K562 (cell line): ENCODE measurements at regions not wholly inside any gene's neighbourhood (a gene's known extent, or its start where the extent isn't known, plus 50 kb on each side); places are given as distances from the start of the nearest gene placed in this dataset.

ENCODE experiments used
- COPS2 ChIP-seq: fragments of 450-650 bp; conservative IDR thresholded peaks from 2 replicates; pipeline ENCODE4 v1.6.1; 2016; ENCODE audit warnings: mild to moderate bottlenecking, moderate library complexity
- CREM ChIP-seq: IDR thresholded peaks from 2 replicates; pipeline ENCODE4 v1.6.1; 2014; ENCODE audit warnings: antibody characterized with exemption, low read depth
- CXXC5 ChIP-seq: fragments of 250-450 bp; sonication (Bioruptor Pico); IDR thresholded peaks from 2 replicates; pipeline ENCODE4 v1.8.0; 2022; ENCODE audit warnings: inconsistent platforms, mild to moderate bottlenecking, moderate library complexity
- FOSL1 ChIP-seq: fragments of 200-800 bp; sonication (Bioruptor generic); conservative IDR thresholded peaks from 2 replicates; pipeline ENCODE4 v1.6.1; 2016; ENCODE audit warnings: missing genetic modification characterization, missing compliant biosample characterization
- FOXK2 ChIP-seq, 2 experiments: fragments of 450-650 bp; IDR thresholded peaks in 1 of 2; conservative IDR thresholded peaks in 1 of 2; 2 replicates each; pipeline ENCODE4 v1.6.1; 2016; ENCODE audit warnings: low read depth in 2 of 2, mild to moderate bottlenecking in 1 of 2
- HNRNPK ChIP-seq: fragments of 200-400 bp; formaldehyde crosslinking; IDR thresholded peaks from one replicate; pipeline ENCODE4 v1.6.1; 2018; ENCODE audit warnings: mild to moderate bottlenecking, low read depth, low read length; ENCODE audit not compliant: poor library complexity, severe bottlenecking
- KLF16 ChIP-seq: IDR thresholded peaks from 2 replicates; pipeline ENCODE4 v1.6.1; 2016; ENCODE audit warnings: antibody characterized with exemption
- LEF1 ChIP-seq: fragments of 450-650 bp; IDR thresholded peaks from 2 replicates; pipeline ENCODE4 v1.6.1; 2016; ENCODE audit warnings: mild to moderate bottlenecking
- MBD1 ChIP-seq: fragments of 250-450 bp; sonication (Bioruptor Pico); IDR thresholded peaks from 2 replicates; pipeline ENCODE4 v1.8.0; 2022; ENCODE audit warnings: inconsistent platforms
- MTA3 ChIP-seq: fragments of 450-650 bp; formaldehyde crosslinking; IDR thresholded peaks from 2 replicates; pipeline ENCODE4 v1.6.1; 2017; ENCODE audit warnings: mild to moderate bottlenecking, borderline replicate concordance
- MYC ChIP-seq, 2 experiments: fragments of 250-450 bp in 1 of 2; sonication (Bioruptor Pico) in 1 of 2; IDR thresholded peaks; 2 replicates each; pipeline versions ENCODE4 v1.5.1 to v1.6.1; 2012 to 2021; ENCODE audit warnings: low read depth in 2 of 2, borderline replicate concordance in 1 of 2, improper control_type of control experiment in 1 of 2, low read length in 1 of 2, mild to moderate bottlenecking in 1 of 2, moderate library complexity in 1 of 2
- NFRKB ChIP-seq: fragments of 450-650 bp; IDR thresholded peaks from 2 replicates; pipeline ENCODE4 v1.6.1; 2016; ENCODE audit warnings: low read depth
- NR2F6 ChIP-seq: fragments of 450-650 bp; formaldehyde crosslinking; IDR thresholded peaks from 2 replicates; pipeline ENCODE4 v1.4.0; 2020; ENCODE audit warnings: mild to moderate bottlenecking
- NRF1 ChIP-seq, 2 experiments: fragments of 450-650 bp; IDR thresholded peaks in 1 of 2; conservative IDR thresholded peaks in 1 of 2; 2 replicates each; pipeline ENCODE4 v1.6.1; 2014; ENCODE audit warnings: mild to moderate bottlenecking in 2 of 2
- PBX2 ChIP-seq, 2 experiments: IDR thresholded peaks in 1 of 2; conservative IDR thresholded peaks in 1 of 2; 2 replicates each; pipeline ENCODE4 v1.6.1; 2016; ENCODE audit warnings: low read depth in 2 of 2, mild to moderate bottlenecking in 1 of 2, missing compliant biosample characterization in 1 of 2, missing genetic modification characterization in 1 of 2, moderate library complexity in 1 of 2
- PHB ChIP-seq: fragments of 250-450 bp; sonication (Bioruptor Pico); IDR thresholded peaks from 2 replicates; pipeline ENCODE4 v1.5.0; 2021
- RNF2 ChIP-seq: sonication (generic); IDR thresholded peaks from 2 replicates; pipeline ENCODE4 v1.6.1; 2016
- SAFB2 ChIP-seq: fragments of 200-400 bp; formaldehyde crosslinking; IDR thresholded peaks from 2 replicates; pipeline ENCODE4 v1.6.1; 2018; ENCODE audit warnings: borderline replicate concordance, low read length, low read depth, moderate library complexity; ENCODE audit not compliant: severe bottlenecking
- SETDB1 ChIP-seq: IDR thresholded peaks from one replicate; pipeline ENCODE4 v1.6.1; 2012; ENCODE audit warnings: low read length, control low read depth, inconsistent platforms
- SMARCA4 ChIP-seq: fragments of 450-650 bp; IDR thresholded peaks from 2 replicates; pipeline ENCODE4 v1.6.1; 2016
- SREBF1 ChIP-seq: fragments of 150-350 bp; IDR thresholded peaks from 2 replicates; pipeline ENCODE4 v1.6.1; 2014; ENCODE audit warnings: antibody characterized with exemption, low read depth, low read length, borderline replicate concordance
- SRSF1 ChIP-seq: fragments of 200-400 bp; formaldehyde crosslinking; IDR thresholded peaks from 2 replicates; pipeline ENCODE4 v1.6.1; 2017; ENCODE audit warnings: mild to moderate bottlenecking, low read depth, low read length, moderate library complexity
- YBX1 ChIP-seq: fragments of 450-650 bp; IDR thresholded peaks from 2 replicates; pipeline ENCODE4 v1.7.1; 2016; ENCODE audit warnings: mild to moderate bottlenecking
- ZFP36 ChIP-seq: fragments of 150-350 bp; IDR thresholded peaks from 2 replicates; pipeline ENCODE4 v1.6.1; 2018; ENCODE audit warnings: low read length, low read depth; ENCODE audit not compliant: partially characterized antibody
- ZNF124 ChIP-seq: sonication (generic); formaldehyde crosslinking; IDR thresholded peaks from 2 replicates; pipeline ENCODE4 v1.8.1; 2022; ENCODE audit warnings: missing genetic modification reagents
- ZNF239 ChIP-seq: fragments of 250-450 bp; sonication (Bioruptor Pico); IDR thresholded peaks from 2 replicates; pipeline ENCODE4 v1.4.0; 2020; ENCODE audit warnings: mild to moderate bottlenecking
- ZNF695 ChIP-seq: fragments of 450-650 bp; formaldehyde crosslinking; IDR thresholded peaks from 2 replicates; pipeline ENCODE4 v1.4.0; 2020; ENCODE audit warnings: mild to moderate bottlenecking, moderate library complexity
- ZNF696 ChIP-seq: fragments of 250-450 bp; sonication (Bioruptor Pico); conservative IDR thresholded peaks from 2 replicates; pipeline ENCODE4 v1.4.0; 2020; ENCODE audit warnings: mild to moderate bottlenecking, moderate library complexity
- ZNF780A ChIP-seq: fragments of 250-450 bp; sonication (Bioruptor Pico); IDR thresholded peaks from 2 replicates; pipeline ENCODE4 v1.5.0; 2021; ENCODE audit warnings: mild to moderate bottlenecking

GRCh38 chr2:195602687-195603086, 54.3 kb upstream of the SLC39A10 start (continued):
- no peak for TF ChIP-seq SETDB1
- TF ChIP-seq ZNF780A: no peak
- TF ChIP-seq RNF2: peak; percentile 27; the same call in 1 of the 2 replicates
- no peak for TF ChIP-seq SAFB2
- no peak for TF ChIP-seq YBX1
- TF ChIP-seq ZNF124 (CRISPR knock-in tag): no peak
- no peak for TF ChIP-seq ZNF239
- no peak for TF ChIP-seq PHB
- no peak for TF ChIP-seq MTA3
- 0 out of 2 replicates have a peak, but pooled peaks have one; percentile 12 for TF ChIP-seq FOSL1 (tag)
- no peak for TF ChIP-seq ZFP36
- TF ChIP-seq ZNF696: no peak
- TF ChIP-seq MBD1 (CRISPR knock-in tag): no peak
- peak; percentile 66; the same call in 1 of the 2 replicates for TF ChIP-seq SMARCA4
- TF ChIP-seq CREM: peak; percentile 47; the same call in 1 of the 2 replicates
- no peak for TF ChIP-seq SREBF1
- TF ChIP-seq ZNF695 (CRISPR knock-in tag): no peak
- TF ChIP-seq NFRKB: no peak
- peak; percentile 63 for TF ChIP-seq KLF16
- TF ChIP-seq NRF1 (conservative IDR thresholded peaks at IDR 0.05 in 1 of 2, IDR thresholded peaks at IDR 0.05 in 1 of 2): no peak
- no peak for TF ChIP-seq FOXK2 (conservative IDR thresholded peaks at IDR 0.05 in 1 of 2, IDR thresholded peaks at IDR 0.05 in 1 of 2; ENCODE audit: low read depth in 2 of 2)
- TF ChIP-seq NR2F6 (CRISPR knock-in tag): no peak
- TF ChIP-seq LEF1: no peak
- TF ChIP-seq SRSF1: no peak
- peak; percentile 30; the same call in 1 of the 2 replicates for TF ChIP-seq CXXC5 (CRISPR knock-in tag)
- TF ChIP-seq COPS2: no peak
- TF ChIP-seq HNRNPK: no peak
- TF ChIP-seq MYC (IDR thresholded peaks at IDR 0.05; ENCODE audit: low read depth, low read length): no peak
- TF ChIP-seq MYC (CRISPR knock-in tag; IDR thresholded peaks at IDR 0.05; ENCODE audit: borderline replicate concordance, low read depth): no peak
- TF ChIP-seq PBX2 (CRISPR knock-in tag; IDR thresholded peaks at IDR 0.05; ENCODE audit: low read depth): no peak
- TF ChIP-seq PBX2 (tag; conservative IDR thresholded peaks at IDR 0.05; ENCODE audit: low read depth): no peak
